Caco-2 (cell line): ENCODE measurements at regions not wholly inside any gene's neighbourhood (a gene's known extent, or its start where the extent isn't known, plus 50 kb on each side); places are given as distances from the start of the nearest gene placed in this dataset.
A peak's percentile ranks its signal among the peaks of the same experiment; 100 is the strongest.

Experiments
- BruUV-seq: library from RNA; stranded (reverse); fragments of 400-500 nt; replicated peaks from 2 replicates; lab custom pipeline; 2021; lab: Mats Ljungman, UMichigan
- CTCF ChIA-PET: fragments of 300-600 bp; sonication (Branson Sonifier 250); formaldehyde crosslinking; loops from one replicate; lab custom pipeline; 2022; ENCODE audit warnings: antibody characterized with exemption; lab: Charles Lee
- POLR2A ChIA-PET: fragments of 300-600 bp; sonication (Branson Sonifier 250); formaldehyde crosslinking; loops from one replicate; lab custom pipeline; 2022; ENCODE audit warnings: antibody characterized with exemption; lab: Charles Lee
- DNase-seq, 2 experiments: peaks; one replicate each; pipeline versions ENCODE4 v3.0.0 to v3.0.0-alpha.2; 2020 to 2022
- H3K27me3 ChIP-seq: replicated peaks from 2 replicates; pipeline ENCODE4 v1.6.0; 2011; ENCODE audit warnings: low read length; ENCODE audit not compliant: control insufficient read depth, insufficient read depth
- H3K36me3 ChIP-seq: 2 replicates; pipeline ENCODE4 v1.5.1; 2011; ENCODE audit warnings: low read length; ENCODE audit not compliant: control insufficient read depth, insufficient read depth
- H3K4me1 ChIP-seq: fragments of 250-450 bp; sonication (Bioruptor Pico); 2 replicates; pipeline ENCODE4 v1.5.1; 2020; ENCODE audit warnings: mild to moderate bottlenecking
- H3K4me3 ChIP-seq: 2 replicates; pipeline ENCODE4 v1.5.1; 2011; ENCODE audit warnings: low read depth, mild to moderate bottlenecking, control low read depth, low read length
- H3K9me3 ChIP-seq: fragments of 250-450 bp; sonication (Bioruptor Pico); 2 replicates; pipeline ENCODE4 v1.5.1; 2020; ENCODE audit warnings: mild to moderate bottlenecking, moderate library complexity
- H3K27ac Mint-ChIP-seq: one replicate; pipeline ENCODE4 v1.8.0; 2022; ENCODE audit warnings: mixed read lengths; ENCODE audit not compliant: unreplicated experiment
- H3K27me3 Mint-ChIP-seq: one replicate; pipeline ENCODE4 v1.8.0; 2022; ENCODE audit warnings: mixed read lengths; ENCODE audit not compliant: insufficient read depth, unreplicated experiment
- H3K36me3 Mint-ChIP-seq: one replicate; pipeline ENCODE4 v1.8.0; 2022; ENCODE audit warnings: mild to moderate bottlenecking, mixed read lengths; ENCODE audit not compliant: insufficient read depth, unreplicated experiment
- H3K4me1 Mint-ChIP-seq: one replicate; pipeline ENCODE4 v1.8.0; 2022; ENCODE audit warnings: low read depth, mixed read lengths; ENCODE audit not compliant: unreplicated experiment
- H3K4me3 Mint-ChIP-seq: one replicate; pipeline ENCODE4 v1.8.0; 2022; ENCODE audit warnings: mild to moderate bottlenecking, moderate library complexity, mixed read lengths; ENCODE audit not compliant: unreplicated experiment
- H3K9me3 Mint-ChIP-seq: one replicate; pipeline ENCODE4 v1.8.0; 2022; ENCODE audit warnings: mixed read lengths; ENCODE audit not compliant: unreplicated experiment
- intact Hi-C: fragments of 100-400 bp; cut with micrococcal nuclease; formaldehyde crosslinking; loops from one replicate; pipeline ENCODE4 v1.10.0; 2022; ENCODE audit not compliant: unreplicated experiment
- TF ChIP-seq, protein P1 (sequence below), 2 experiments: fragments of 200-600 bp in 1 of 2; IDR thresholded peaks; 1 replicate in 1 of 2; 2 replicates in 1 of 2; pipeline versions ENCODE4 v1.5.1 to v1.8.0; 2011 to 2022; ENCODE audit warnings: antibody characterized with exemption in 1 of 2, control low read depth in 1 of 2, inconsistent platforms in 1 of 2, low read depth in 1 of 2, low read length in 1 of 2, mild to moderate bottlenecking in 1 of 2, moderate library complexity in 1 of 2; ENCODE audit not compliant: insufficient read depth in 1 of 2, severe bottlenecking in 1 of 2, unreplicated experiment in 1 of 2

DNA sequence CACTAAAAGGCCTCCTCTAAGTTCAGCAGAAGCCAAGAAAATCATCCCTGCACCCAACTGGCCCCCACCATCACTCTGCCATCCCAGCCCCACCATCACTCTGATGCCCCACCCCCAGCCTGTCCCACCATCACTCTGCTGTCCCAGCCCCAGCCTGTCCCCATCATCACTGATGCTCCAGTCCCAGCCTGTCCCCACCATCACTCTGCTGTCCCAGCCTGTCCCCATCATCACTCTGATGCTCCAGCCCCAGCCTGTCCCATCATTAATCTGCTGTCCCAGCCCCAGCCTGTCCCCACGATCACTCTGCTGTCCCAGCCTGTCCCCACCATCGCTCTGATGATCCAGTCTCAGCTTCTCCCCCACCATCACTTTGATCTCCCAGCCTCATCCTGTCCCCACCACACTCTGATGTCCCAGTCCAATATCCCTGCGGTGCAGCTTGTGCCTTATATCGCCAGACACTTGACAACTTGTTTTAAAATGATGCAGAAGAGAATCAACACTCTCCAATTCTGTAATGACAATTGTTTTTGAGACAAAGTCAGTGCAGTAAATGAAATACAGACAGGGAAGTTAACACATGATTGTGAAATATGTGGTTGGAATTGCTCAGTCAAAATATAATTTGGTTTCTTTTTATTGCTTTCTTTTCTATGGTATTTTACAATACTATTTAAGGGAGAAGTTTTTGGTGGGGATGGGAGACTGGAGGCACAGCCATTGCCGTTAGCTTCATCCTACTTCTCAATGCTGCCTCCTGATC, 100.8 kb downstream of the TNFAIP3 start:
- Mint-ChIP-seq H3K36me3 (peaks cover 8% of the 10 kb centered on the region), H3K4me3 (no peak overlapping the region), H3K27ac (peak overlapping the region; percentile 92), H3K9me3 (peaks cover 43% of the 10 kb centered on the region), H3K27me3 (no peaks in the 10 kb centered on the region), H3K4me1 (peaks cover 34% of the 10 kb centered on the region)
- ChIA-PET CTCF (no interaction called here), POLR2A (no interaction called here)
- H3K27me3 ChIP-seq = no peaks in the 10 kb centered on the region
- intact Hi-C loops = no loop called here
- no peaks in the 10 kb centered on the region; the same call in 1 of the 2 replicates for H3K36me3 ChIP-seq
- DNase-seq = no peak
- no TSS peak for BruUV-seq
- TF ChIP-seq, protein P1, sequence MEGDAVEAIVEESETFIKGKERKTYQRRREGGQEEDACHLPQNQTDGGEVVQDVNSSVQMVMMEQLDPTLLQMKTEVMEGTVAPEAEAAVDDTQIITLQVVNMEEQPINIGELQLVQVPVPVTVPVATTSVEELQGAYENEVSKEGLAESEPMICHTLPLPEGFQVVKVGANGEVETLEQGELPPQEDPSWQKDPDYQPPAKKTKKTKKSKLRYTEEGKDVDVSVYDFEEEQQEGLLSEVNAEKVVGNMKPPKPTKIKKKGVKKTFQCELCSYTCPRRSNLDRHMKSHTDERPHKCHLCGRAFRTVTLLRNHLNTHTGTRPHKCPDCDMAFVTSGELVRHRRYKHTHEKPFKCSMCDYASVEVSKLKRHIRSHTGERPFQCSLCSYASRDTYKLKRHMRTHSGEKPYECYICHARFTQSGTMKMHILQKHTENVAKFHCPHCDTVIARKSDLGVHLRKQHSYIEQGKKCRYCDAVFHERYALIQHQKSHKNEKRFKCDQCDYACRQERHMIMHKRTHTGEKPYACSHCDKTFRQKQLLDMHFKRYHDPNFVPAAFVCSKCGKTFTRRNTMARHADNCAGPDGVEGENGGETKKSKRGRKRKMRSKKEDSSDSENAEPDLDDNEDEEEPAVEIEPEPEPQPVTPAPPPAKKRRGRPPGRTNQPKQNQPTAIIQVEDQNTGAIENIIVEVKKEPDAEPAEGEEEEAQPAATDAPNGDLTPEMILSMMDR (IDR thresholded peaks at IDR 0.05; ENCODE audit: insufficient read depth in 1 of 2, low read depth in 1 of 2, low read length in 1 of 2, severe bottlenecking in 1 of 2, unreplicated experiment in 1 of 2) = no peak
- H3K4me1 ChIP-seq = peaks cover 24% of the 10 kb centered on the region
- H3K9me3 ChIP-seq = no peaks in the 10 kb centered on the region
- H3K4me3 ChIP-seq = no peak overlapping the region

DNA sequence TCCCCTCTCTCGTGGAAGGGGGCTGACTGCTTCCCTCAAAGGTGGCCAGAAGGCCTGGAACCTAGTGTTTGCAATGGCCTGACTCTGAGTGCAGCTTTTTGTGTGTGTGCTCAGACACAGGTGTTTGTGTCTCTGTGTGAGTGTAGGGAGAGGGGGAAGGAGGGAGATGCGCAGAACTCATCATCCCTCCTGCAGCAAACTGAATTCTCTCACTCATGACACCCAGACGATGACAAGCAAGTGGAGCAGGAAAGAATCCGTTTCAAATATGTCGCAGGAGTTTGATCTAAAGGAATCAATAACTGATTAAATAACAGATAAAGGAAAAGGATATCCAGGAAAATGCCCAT, 101.4 kb downstream of the TNFAIP3 start:
- H3K27me3 ChIP-seq = no peaks in the 10 kb centered on the region
- Mint-ChIP-seq H3K4me3 (no peak overlapping the region), H3K36me3 (peaks cover 8% of the 10 kb centered on the region), H3K9me3 (peaks cover 45% of the 10 kb centered on the region), H3K27me3 (no peaks in the 10 kb centered on the region), H3K27ac (peak overlapping the region; percentile 92), H3K4me1 (peaks cover 37% of the 10 kb centered on the region)
- H3K4me1 ChIP-seq = peaks cover 24% of the 10 kb centered on the region
- ChIA-PET CTCF (interaction anchor here (1.0 kb wide), 1 partner anchor 8 kb away, joined by 3 read pairs; no protein-coding TSS in a partner anchor), POLR2A (no interaction called here)
- H3K36me3 ChIP-seq = no peaks in the 10 kb centered on the region; the same call in 1 of the 2 replicates
- no peak overlapping the region for H3K4me3 ChIP-seq
- no peak for DNase-seq
- TF ChIP-seq, protein P1 (IDR thresholded peaks at IDR 0.05; ENCODE audit: insufficient read depth in 1 of 2, low read depth in 1 of 2, low read length in 1 of 2, severe bottlenecking in 1 of 2, unreplicated experiment in 1 of 2) = no peak
- no TSS peak for BruUV-seq
- intact Hi-C loops = no loop called here
- no peaks in the 10 kb centered on the region for H3K9me3 ChIP-seq

DNA sequence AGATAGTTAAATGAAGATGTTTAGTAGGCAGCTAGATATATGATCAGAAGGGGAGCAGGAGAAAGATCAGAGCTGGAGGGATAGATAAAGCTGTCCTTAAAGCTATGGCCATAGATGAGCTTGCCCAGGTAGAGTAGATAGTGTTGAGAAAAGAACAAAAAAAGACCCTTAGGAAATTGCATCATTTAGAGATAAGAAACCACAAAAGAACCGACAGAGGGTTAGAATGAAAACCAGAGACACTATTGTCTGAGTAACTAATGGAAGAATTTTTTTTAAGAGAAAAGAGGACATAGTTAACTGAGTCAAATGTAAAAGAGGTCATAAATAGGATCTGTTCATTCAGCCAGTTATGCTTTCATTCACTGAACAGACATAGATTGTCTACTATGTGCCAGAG, 101.8 kb downstream of the TNFAIP3 start:
- H3K27me3 Mint-ChIP-seq = no peaks in the 10 kb centered on the region
- BruUV-seq = no TSS peak
- H3K9me3 Mint-ChIP-seq = peaks cover 49% of the 10 kb centered on the region
- peaks cover 40% of the 10 kb centered on the region for H3K4me1 Mint-ChIP-seq
- H3K27me3 ChIP-seq = no peaks in the 10 kb centered on the region
- H3K4me1 ChIP-seq = peaks cover 24% of the 10 kb centered on the region
- peaks cover 8% of the 10 kb centered on the region for H3K36me3 Mint-ChIP-seq
- no peaks in the 10 kb centered on the region for H3K9me3 ChIP-seq
- peak overlapping the region; percentile 92 for H3K27ac Mint-ChIP-seq
- TF ChIP-seq, protein P1 (IDR thresholded peaks at IDR 0.05; ENCODE audit: insufficient read depth in 1 of 2, low read depth in 1 of 2, low read length in 1 of 2, severe bottlenecking in 1 of 2, unreplicated experiment in 1 of 2) = no peak
- CTCF ChIA-PET = interaction anchor here (1.0 kb wide), 1 partner anchor 9 kb away, joined by 3 read pairs; no protein-coding TSS in a partner anchor
- no peak for DNase-seq
- no peaks in the 10 kb centered on the region; the same call in 1 of the 2 replicates for H3K36me3 ChIP-seq
- H3K4me3 ChIP-seq = no peak overlapping the region
- POLR2A ChIA-PET = no interaction called here
- H3K4me3 Mint-ChIP-seq = peak overlapping the region; percentile 48
- intact Hi-C loops = no loop called here
